ENCODE measurements at regions not wholly inside any gene's neighbourhood (a gene's known extent, or its start where the extent isn't known, plus 50 kb on each side); places are given as distances from the start of the nearest gene placed in this dataset.

DNA sequence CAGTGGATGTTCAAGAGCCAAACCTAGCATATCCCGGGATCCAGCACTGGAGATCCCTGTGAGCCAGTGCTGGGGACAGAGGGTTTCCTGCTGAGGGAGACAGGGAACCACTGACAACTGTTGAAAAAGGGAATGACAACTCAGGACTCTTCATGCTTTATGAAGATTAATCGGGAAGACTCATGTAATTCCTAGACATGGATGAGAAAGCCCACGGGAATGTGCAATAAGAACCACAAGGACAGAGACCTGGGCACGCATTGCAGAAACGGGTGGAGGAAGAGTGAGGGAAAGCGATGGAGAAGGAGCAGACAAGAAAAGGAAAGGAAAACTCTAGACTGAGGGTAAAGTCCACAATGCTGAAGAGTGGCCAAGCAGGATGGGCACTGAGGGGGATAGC is 296.0 kb downstream of the PCNX1 start:
- DNase-seq: no peak

DNA sequence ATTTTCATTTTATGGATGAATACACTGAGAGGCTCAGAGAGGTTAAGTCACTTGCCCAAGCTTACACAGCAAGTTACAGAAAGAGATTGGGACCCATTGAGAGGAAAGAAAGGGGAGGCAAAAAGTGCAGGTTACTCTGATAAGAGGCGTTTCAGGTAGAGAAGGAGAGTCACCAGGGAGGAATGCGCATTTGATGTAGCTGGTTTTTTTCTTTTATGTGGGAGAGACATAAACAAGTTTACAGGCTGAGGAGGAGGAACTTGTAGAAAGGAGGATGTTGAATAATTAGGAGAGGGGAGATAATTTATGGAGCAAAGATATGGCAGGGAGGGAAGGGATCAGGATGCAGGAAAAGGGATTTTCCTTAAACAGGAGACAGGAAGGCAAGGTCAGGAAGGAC is 297.0 kb downstream of the PCNX1 start:
- no peak for DNase-seq

DNA sequence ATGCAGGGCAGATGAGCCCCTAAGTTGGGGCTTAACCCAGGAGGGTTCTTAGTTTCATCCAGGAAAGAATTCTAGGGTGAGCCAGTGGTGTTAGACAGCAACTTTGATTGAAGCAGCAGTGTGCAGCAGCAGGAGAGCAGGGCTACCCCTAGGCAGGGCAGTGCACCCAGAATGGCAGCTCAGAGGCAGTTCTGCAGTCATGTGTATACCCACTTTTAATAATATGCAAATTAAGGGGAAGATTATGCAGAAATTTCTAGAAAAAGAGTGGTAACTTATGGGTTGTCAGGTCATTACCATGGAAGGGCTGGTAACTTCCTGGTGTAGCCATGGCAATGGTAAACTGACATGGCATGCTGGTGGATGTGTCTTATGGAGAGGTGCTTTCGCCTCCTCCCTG is 297.5 kb downstream of the PCNX1 start:
- no peak for DNase-seq

DNA sequence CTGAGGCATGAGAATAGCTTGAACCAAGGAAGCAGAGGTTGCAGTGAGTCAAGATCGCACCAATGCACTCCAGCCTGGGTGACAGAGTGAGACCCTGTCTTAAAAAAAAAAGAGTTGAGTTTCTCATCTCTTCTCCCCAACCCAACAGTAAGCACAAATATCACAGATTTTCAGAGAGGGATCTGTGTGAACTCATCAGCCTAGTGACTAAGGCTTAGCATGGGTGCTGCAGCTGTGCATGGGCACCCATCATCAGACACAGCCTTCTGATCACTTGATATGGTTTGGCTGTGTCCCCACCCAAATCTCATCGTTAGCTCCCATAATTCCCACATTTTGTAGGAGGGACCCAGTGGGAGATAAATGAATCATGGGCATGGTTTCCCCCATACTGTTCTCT is 298.9 kb downstream of the PCNX1 start:
- no peak for DNase-seq

DNA sequence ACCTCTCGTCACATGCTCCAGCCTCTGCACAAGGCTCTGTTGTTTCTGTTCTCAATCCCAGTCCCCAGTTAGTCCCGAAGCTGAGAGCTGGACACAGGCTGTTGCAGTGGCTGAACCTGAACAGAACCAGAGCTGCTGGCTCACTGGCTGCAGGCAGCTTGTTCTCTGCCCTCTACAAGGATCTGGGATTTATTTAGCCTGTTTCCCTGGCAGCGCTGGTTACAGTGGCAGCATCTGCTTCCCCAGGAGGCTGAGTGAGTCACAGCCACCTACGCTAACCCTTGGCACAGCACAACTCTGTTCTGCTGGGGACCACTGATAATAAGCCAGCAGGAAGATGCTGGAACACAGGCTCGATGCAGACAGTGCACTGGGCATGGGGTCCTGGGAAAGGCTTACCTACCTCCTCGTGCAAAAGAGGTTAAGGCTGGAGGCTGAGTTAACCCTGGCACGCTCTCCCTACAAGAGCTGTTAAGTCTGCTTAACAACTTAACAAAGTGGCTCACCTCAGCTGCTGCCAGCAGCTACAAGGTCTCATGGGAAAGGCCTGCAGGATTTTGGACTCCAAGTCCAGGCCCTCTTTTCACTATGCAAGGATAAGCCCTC is 299.6 kb downstream of the PCNX1 start:
- no peak for DNase-seq

DNA sequence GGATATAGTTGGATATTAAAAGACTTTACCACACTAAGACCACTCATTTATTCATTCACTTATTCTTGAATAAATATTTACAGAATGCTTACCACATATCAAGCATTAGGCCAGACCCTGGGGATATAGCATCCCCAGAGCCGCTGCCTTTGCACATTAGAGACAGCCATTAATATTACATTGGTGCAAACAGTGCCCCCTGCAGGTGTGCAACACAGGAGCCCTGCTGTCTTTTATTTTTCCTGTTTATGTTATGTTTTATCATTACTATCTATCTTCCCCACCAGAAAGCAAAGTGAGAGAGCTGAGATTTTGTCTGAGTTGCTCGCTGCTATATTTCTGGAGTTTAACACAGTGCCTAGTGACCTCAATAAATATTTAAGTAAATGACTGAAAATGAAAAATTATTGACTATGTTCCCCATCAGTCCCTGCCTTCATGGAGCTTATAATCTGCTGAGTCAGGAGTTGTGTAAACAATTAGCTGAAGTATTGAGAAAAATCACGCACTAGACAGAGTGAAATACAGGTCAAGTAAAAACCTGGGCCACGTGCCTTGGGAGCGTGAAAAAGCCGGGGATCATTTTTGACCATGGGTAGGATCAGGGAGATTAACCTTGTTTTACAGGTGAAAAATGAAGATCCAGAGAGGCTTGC is 301.6 kb downstream of the PCNX1 start:
- DNase-seq: no peak

DNA sequence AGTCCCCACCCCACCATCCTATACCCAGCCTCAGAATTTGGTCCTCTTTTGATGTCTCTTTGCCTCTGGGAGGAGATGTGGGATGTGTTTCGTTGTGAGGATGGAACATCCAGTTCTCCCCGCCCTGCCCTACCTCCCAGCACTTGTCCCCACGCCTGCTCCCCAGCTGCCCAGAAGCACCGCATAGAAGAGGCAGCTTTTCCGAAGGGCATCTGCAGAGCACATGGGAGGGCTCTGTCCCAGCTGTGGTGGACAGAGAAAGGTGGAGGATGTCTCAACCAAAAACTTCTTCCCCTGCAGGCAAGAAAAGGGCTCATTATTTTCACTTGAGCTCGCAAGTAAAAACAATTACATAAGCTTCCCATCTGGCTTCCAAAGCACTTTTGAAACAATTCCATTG is 302.6 kb downstream of the PCNX1 start:
- no peak for DNase-seq

DNA sequence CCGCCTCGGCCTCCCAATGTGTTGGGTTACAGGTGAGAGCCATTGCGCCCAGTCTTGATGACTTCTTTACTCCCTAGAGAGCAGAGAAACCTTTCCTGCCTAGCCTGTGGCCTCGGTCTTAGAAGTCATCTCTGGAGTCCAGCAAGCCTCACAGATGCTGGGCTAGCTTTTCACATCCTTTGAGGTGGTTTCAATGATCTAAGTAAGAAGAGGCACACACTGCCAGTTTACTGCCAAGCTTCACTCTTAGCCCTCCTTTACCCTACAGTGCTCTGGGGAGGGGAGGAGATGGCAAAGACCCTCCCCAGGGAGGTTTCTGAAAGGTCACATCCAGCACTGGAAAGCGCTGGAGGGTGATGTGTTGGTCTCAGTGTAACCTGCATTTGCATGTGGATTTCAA is 304.8 kb downstream of the PCNX1 start:
- DNase-seq: no peak

DNA sequence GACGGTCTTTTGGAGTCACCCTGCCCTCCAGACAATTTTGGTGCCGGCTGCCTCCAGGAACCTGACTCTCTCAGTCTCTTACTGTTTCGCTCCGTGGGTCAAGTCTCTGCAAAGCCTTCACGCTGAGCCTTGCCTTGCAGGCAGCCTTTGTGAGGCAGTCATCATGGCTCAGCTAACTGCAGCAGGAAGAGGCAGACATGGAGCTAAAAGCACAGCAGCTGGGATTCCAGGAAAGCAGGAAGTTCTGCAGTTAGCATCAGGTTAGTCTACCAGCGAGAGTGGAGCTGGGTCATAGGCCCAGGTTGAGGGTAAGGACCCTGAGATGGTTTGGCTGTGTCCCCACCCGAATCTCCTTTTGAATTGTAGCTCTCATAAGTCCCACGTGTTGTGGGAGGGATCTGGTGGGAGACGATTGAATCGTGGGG is 305.4 kb downstream of the PCNX1 start:
- no peak for DNase-seq

DNA sequence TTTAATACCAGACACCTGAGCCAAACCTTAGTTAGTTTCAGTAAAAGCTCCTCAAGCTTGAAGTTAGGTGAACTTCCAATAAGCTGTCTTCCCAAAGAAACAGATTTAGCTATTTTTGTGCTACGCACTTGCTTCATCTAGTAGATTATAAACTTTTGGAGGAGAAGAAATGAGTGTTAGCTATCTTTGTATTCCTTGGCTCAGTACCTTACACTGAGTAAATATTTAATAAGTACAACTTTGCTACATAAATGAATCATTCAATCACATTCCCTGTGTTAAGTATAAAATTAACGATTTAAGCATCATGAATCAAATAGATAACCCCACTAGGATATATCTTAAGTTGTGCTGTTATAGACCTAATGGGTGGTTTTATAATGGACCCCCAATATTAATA is 307.0 kb downstream of the PCNX1 start:
- no peak for DNase-seq

DNA sequence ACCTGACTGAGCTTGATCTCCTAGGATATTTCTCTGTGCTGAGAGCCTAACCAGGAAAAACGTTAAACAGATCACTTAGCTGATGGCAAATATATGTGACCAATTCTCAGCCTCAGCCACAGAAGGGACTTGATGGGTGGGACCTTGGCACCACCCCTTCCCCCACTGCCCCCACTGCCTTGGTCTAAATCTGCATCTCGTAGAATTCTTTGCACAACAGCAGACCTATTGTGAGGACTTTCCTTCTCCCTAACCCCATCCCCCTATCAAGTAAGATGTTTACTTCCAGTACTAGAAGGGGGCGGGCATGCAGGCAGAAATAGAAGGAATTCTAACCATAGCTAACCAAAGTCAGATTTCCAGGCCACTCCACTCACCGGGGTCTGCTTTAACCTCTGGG is 313.2 kb downstream of the PCNX1 start:
- DNase-seq: no peak

DNA sequence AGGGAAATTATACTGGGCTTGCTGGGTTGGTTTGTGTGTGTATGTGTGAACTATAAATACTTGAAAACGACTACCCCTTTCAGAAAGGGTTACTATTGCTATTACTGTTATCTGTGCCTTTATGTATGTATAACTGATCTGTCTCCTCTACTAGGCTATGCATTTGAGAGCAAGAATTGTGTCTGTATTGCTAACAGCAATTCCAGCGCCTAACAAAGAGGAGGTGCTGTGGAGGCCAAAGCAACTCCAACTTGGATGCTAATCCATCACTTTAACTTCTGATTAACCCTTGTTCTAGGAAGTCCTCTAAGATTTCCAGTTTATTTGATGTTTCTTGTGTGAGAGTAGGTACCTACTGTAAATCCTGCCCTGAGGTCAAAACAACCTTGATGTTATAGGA is 313.9 kb downstream of the PCNX1 start:
- no peak for DNase-seq

DNA sequence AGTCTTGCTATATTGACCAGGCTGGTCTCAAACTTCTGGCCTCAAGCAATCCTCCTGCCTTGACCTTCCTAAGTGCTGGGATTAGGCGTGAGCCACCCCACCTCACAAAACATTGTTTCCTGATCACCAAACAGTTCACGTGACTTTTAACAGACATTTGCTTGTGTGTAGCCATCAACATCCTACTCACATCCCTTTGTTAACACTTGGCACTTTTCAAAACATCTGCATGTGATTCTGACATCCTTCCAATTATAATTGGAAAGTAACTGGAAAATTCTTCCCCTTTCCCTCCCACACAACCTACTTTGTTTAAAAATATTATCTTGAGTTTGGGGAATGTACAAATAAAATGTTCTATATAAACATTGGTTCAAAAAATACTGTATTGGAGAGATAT is 317.9 kb downstream of the PCNX1 start:
- DNase-seq: no peak

DNA sequence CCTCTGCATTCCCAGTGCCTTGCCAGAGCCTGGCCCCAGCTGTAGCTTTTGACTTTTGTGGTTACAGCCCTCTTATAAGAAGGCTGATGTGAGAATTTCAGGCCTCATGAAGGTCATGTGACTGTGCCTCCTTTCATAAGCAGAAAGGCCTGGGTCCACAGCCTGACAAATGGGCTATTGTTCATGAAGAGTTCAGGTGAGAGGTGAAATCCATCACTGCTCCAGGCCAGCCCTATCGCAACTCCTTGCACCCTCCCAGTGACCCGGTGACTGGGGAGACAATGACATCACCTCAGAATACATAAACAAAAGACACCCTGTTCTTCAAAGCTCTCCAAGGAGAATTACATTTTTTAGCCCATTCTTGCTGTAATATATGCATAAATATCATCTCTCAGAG is 321.5 kb downstream of the PCNX1 start:
- no peak for DNase-seq

DNA sequence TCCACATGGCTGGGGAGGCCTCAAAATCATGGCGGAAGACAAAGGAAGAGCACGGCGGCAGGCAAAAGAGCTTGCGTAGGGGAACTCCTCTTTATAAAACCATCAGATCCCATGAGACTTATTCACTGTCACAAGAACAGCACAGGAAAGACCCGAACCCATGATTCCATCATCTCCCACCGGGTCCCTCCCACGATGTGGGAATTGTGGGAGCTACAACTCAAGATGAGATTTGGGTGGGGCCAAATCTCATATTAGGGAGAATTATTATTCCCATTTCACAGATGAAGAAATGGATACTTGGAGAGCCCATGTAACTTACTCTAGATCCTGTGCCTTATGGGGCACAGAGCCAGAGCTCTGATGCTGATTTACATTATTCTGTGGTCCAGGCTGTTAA is 322.6 kb downstream of the PCNX1 start:
- DNase-seq: no peak

DNA sequence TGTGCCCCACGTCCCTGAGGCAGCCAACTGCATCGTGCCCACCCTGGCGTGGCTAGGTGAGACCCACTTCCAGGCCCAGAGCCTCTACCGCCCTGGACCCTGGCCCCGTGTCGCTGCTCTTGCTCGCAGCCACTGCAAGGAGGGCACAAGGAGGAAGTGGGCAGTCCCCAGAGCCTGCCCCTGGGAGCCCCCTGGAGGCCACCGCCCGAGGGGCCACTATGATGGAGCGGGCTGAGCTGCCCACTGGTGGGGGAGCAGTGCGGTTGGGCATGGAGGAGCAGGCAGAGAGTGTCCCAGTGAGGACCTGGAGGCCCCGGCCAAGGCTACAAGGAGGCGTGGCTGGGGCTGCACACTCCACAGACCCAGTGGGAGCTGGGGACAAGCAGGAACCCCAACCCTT is 323.6 kb downstream of the PCNX1 start:
- no peak for DNase-seq

DNA sequence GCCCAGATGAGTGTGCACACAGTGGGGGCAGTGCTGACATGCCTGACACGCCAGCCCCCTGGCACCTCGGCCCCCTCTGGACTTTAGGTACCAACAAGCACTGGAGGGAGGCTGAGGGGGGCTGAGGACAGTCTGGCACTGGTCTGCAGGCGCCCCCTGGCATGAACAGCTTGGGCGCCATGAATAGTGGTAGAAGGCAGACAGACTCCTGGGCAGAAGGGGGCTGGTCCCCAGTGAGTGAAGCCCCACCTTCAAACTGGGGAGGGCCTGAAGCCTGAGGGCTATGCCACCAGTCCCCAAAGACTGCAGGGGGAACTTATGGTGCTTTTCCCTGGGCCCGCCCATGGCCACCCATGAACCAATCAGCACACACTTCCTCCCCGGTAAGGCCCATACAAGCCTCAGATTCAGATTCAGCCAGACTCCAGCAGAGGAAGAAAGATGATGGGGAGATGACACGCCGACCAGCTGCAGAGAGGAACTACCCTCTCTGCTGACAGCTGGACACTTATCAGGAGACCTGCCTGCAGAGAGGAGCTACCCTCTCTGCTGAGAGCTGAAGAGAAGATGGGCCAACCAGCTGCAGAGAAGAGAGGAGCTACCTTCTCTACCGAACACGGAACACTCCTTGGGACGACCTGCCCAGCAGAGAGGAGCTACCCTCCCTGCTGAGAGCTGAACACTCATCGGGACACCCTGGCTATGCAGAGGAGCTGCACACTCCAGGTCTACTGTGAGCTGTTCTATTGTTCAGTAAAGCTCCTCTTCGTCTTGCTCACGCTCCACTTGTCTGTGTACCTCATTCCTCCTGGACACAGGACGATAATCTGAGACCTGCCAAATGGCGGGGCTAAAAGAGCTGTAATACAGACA is 324.5 kb downstream of the PCNX1 start:
- DNase-seq: no peak

DNA sequence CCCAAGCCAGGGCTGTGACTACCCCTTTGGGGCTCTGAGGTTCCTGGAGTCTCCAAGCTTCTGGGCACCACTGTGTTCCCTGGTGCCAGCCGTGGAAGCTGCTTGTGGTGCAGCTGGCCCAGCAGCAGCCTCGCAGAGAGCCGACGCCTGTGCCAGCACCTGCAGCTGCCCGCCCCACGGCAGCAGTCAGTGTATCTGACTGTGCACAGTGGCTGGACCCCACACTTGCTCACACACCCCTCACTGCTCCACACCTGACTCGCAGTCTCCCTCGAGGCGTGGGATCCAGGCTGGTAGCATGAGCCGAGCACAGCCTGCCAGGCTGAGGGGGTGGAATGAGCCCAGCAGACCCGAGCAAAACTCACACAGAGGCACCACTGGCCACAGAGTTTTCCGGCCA is 325.2 kb downstream of the PCNX1 start:
- no peak for DNase-seq

DNA sequence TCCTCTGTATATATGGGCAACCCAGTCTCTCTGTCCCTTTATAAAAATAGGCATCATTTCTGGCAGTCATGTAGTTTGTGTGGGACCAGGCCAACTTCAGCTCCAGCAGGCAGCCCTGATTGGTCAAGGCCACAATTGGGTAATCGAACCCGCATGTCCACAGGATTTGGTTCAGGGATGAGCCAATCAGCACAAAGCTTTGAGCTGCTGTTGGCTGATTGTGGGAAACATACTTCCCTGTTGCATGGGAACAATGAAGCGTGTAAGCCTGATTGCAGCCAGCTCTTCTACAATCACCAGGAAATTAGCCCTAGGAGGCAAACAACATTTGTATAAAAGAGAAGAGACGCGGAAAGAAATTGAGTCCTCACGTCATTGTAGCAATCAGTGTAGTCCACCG is 328.6 kb downstream of the PCNX1 start:
- no peak for DNase-seq

DNA sequence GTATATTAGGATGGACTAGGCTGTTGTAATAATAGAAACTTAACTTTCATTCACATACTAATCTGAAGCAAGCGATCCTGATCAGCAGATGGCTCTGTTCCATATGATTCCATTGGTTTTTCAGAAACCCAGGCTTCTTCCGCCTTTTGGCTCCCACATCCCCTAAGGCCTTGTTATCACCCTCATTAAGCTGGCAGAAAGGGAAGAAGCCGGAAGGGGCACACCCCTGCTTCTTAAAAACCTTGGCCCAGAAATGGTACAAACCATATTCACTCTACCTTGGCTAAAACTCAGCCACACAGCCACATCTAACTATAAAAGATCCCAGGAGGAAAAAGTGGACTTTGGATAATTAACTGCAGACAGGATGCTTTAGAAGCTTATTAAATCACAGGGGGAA is 329.2 kb downstream of the PCNX1 start:
- no peak for DNase-seq

DNA sequence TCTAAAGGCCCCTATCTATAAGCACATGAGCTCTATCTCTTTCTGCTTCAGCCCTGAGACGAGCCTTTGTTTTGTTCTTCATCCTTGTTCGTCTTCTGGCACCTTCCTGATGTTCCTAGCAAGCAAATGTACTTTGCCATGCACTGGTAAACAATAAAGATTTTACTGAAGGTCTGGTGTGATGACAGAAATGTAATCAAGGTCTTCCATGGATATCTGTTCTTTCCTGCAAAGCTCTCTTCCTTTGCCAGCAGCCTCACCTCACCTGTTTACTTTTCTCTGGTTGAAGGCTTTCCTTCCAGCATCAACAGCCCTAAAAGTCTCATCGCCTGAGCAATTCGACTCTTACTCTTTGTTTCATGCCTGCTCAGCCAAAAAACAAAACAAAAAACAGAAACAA is 330.3 kb downstream of the PCNX1 start:
- no peak for DNase-seq

DNA sequence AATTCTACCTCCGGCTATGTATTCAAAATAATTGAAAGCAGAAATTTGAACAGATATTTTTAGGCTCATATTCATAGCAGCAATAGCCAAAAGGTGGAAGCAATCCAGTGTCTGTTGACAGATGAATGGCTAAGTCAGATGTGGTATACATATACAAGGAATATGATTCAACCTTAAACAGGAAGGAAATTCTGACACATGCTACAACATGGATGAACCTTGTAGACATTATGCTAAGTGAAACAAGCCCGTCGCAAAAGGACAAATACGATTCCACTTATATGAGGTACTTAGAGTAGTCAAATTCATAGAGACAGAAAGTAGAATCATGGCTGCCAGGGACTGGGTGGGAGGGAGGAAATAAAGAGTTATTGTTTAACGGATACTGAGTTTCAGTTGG is 331.6 kb downstream of the PCNX1 start:
- no peak for DNase-seq

DNA sequence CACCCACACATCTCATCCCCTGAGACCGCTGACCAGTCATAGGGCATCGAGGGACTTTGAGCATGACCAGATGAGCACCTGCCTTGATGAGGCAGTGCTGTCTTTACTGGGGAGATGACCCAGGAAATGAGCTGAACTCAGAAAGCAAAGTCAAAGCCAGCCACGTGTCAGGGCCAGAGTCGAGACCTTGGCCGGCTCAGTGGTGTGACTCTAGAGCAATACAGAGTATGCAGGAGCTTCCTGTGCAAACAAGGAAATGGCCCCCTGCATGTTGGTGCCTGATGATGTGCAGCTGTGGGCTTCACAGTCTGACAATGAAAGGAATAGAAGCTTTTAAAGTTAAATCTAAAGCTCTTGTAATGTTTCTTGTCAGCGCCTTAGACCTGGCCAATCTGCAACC is 332.9 kb downstream of the PCNX1 start:
- DNase-seq: no peak

DNA sequence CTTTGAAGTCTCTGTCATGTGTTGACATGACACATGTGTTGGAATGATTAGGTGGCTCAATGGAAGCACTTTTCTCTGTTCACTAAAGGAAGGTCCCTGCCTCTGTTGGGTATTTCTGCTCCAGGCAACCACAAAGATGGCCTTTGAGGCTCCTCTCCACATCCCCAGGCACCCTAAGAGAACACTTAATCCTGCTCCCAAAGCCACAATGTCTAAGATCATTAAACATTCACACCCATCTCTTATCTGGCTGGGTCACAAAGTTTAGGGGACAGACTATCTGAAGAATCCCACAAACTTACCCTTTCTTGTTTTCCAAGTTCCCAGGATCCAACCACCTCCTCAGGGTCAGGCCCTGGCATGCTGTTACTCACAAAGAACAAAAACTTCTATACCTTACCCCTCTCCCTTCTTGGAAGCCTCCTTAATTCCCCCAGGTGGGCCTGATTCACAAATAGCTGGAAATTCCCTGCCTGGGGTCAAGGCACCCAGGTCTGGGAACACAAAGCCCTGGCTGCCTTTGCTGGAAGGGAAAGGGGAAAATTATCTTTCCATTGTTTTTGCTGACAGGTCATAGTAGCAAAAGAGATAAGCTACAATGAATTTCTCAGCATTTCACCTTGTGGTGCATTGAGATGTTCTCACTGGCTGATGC is 333.7 kb downstream of the PCNX1 start:
- DNase-seq: no peak

Measured in stimulated activated naive CD4-positive, alpha-beta T cell (primary cell).